ENCODE measurements at regions not wholly inside any gene's neighbourhood (a gene's known extent, or its start where the extent isn't known, plus 50 kb on each side); places are given as distances from the start of the nearest gene placed in this dataset.

DNA sequence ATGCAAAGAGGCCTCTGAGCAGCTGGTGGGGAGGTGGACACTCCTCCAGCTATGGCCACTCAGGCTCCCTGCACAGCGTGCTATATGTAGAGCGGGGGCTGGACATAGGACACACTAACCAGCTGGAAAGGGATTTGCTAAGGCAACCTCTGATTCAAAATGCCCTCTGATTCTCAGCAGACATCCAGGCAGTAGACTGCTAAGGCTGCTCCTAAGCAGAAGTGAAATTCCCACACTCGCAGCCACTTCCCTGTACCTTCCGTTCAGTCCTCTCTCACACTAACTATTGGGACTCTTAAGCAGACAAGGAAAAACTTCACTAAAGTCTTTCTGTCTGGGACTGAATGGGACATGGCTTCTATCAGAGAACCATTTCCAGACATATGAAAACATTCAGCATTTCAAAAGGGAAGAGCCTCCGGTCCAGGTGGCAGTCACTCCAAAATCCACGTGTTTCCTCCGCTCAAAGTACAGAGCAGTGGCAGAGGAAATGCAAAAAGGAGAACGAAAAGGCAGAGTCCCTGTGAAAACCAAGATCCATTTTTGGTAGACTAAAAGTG is 265.8 kb downstream of the TTC32 start:
- Histone ChIP-seq H3K4me1 (ENCODE audit: low read depth, poor library complexity, severe bottlenecking) (no peaks in the 10 kb centered on the region), H3K27ac (no peak overlapping the region), H2AFZ (ENCODE audit: low read depth) (no peak overlapping the region), H3K9ac (no peak overlapping the region), H3K36me3 (ENCODE audit: insufficient read depth) (no peaks in the 10 kb centered on the region), H3K4me3 (IDR thresholded peaks at IDR 0.05; ENCODE audit: insufficient read depth, low read depth, low read length) (no peak overlapping the region), H3K4me2 (no peak overlapping the region), H3K79me2 (ENCODE audit: insufficient read depth, low read depth) (no peaks in the 10 kb centered on the region), H4K20me1 (ENCODE audit: insufficient read depth) (no peaks in the 10 kb centered on the region), H3K27me3 (ENCODE audit: insufficient read depth, low read depth) (no peaks in the 10 kb centered on the region)
- no peak for TF ChIP-seq CTCF (conservative IDR thresholded peaks at IDR 0.05; ENCODE audit: low read depth, low read length)

DNA sequence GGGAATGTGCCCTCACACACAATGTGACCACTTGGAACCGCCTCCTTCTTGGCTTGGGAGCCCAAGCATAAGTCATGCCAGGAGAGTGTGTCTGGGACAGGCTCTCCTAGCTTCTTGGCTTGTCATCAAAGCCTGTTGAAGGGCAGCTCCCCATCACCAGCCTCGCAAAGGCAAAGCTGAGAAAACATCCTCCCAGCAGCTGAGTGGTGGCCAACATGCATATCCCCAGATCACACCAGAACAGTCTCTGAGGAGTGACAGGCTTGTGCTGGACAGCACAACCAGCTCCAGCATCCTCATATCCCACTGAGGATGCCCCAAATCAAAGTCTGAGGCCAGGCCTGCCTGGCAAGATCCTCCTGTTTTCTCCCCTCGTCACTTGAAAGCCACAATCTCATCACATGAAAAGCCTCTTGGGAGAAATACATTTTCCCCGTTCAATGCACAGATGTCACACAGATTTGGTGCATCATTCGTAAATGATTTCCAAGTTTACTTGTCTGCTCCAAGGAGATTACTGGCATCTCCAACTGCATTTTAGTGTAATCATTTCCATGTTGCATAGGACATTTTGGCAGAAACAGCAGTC is 269.3 kb downstream of the TTC32 start:
- Histone ChIP-seq H3K9ac (no peak overlapping the region), H3K36me3 (ENCODE audit: insufficient read depth) (no peaks in the 10 kb centered on the region), H3K27ac (no peak overlapping the region)

GRCh38 chr2:19631871-19632270 is 269.9 kb downstream of the TTC32 start:
- Histone ChIP-seq H4K20me1 (ENCODE audit: insufficient read depth) (no peaks in the 10 kb centered on the region), H3K4me2 (no peak overlapping the region)
- no peak for TF ChIP-seq CTCF (conservative IDR thresholded peaks at IDR 0.05; ENCODE audit: low read depth, low read length)

More for the DNA sequence above, 269.3 kb downstream of the TTC32 start:
- H3K4me3 ChIP-seq (IDR thresholded peaks at IDR 0.05; ENCODE audit: insufficient read depth, low read depth, low read length) = no peak overlapping the region
- no peaks in the 10 kb centered on the region for H3K79me2 ChIP-seq (ENCODE audit: insufficient read depth, low read depth)
- no peaks in the 10 kb centered on the region for H3K4me1 ChIP-seq (ENCODE audit: low read depth, poor library complexity, severe bottlenecking)
- no peaks in the 10 kb centered on the region for H4K20me1 ChIP-seq (ENCODE audit: insufficient read depth)
- H3K4me2 ChIP-seq = no peak overlapping the region
- no peaks in the 10 kb centered on the region for H3K27me3 ChIP-seq (ENCODE audit: insufficient read depth, low read depth)
- no peak overlapping the region for H2AFZ ChIP-seq (ENCODE audit: low read depth)
- TF ChIP-seq CTCF (conservative IDR thresholded peaks at IDR 0.05; ENCODE audit: low read depth, low read length) = no peak

DNA sequence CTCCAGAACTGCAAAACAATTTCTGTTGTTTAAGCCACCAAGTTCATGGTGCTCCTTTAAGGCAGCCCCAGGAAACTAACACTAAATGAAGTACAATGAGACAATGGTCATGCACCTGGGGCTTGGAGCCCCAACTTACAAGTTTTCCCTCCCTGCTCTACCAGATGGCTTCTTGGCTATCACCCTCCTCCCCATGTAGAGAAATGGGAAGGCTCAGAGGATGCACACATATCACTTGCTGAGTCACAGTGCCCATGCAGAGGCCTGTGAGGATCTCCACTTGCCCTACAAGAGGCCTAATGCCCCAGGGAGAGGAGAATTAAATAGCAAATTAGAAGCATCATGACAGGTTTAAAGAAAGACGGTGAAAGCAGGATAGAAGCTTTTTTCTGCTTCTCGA is 270.9 kb downstream of the TTC32 start:
- Histone ChIP-seq H3K27ac (no peak overlapping the region), H4K20me1 (ENCODE audit: insufficient read depth) (no peaks in the 10 kb centered on the region), H2AFZ (ENCODE audit: low read depth) (no peak overlapping the region), H3K36me3 (ENCODE audit: insufficient read depth) (no peaks in the 10 kb centered on the region), H3K79me2 (ENCODE audit: insufficient read depth, low read depth) (no peaks in the 10 kb centered on the region), H3K9ac (no peak overlapping the region), H3K4me2 (no peak overlapping the region), H3K4me1 (ENCODE audit: low read depth, poor library complexity, severe bottlenecking) (no peaks in the 10 kb centered on the region), H3K27me3 (ENCODE audit: insufficient read depth, low read depth) (no peaks in the 10 kb centered on the region), H3K4me3 (IDR thresholded peaks at IDR 0.05; ENCODE audit: insufficient read depth, low read depth, low read length) (no peak overlapping the region)
- no peak for TF ChIP-seq CTCF (conservative IDR thresholded peaks at IDR 0.05; ENCODE audit: low read depth, low read length)

More at GRCh38 chr2:19631871-19632270, 269.9 kb downstream of the TTC32 start:
- H3K4me1 ChIP-seq (ENCODE audit: low read depth, poor library complexity, severe bottlenecking) = no peaks in the 10 kb centered on the region
- H3K27me3 ChIP-seq (ENCODE audit: insufficient read depth, low read depth) = no peaks in the 10 kb centered on the region
- H3K9ac ChIP-seq = no peak overlapping the region
- H3K27ac ChIP-seq = no peak overlapping the region
- H2AFZ ChIP-seq (ENCODE audit: low read depth) = no peak overlapping the region
- no peak overlapping the region for H3K4me3 ChIP-seq (IDR thresholded peaks at IDR 0.05; ENCODE audit: insufficient read depth, low read depth, low read length)
- no peaks in the 10 kb centered on the region for H3K79me2 ChIP-seq (ENCODE audit: insufficient read depth, low read depth)
- H3K36me3 ChIP-seq (ENCODE audit: insufficient read depth) = no peaks in the 10 kb centered on the region

Measured in KMS-11 (cell line).